ENCODE measurements at regions not wholly inside any gene's neighbourhood (a gene's known extent, or its start where the extent isn't known, plus 50 kb on each side); places are given as distances from the start of the nearest gene placed in this dataset.
"Not testable (repeated sequence)": the region's sequence is repeated elsewhere in the genome, so short reads cannot be mapped to it uniquely, and the experiment has no call there.

GRCh38 chrX:122833230-122833629, 350.8 kb upstream of the GRIA3 start:
- no peak for DNase-seq

- no peak for DNase-seq
Observed at GRCh38 chrX:122835886-122836285, 348.2 kb upstream of the GRIA3 start.

- DNase-seq: no peak
Observed at GRCh38 chrX:122850326-122850725, 333.8 kb upstream of the GRIA3 start.

GRCh38 chrX:122856205-122856604, 327.9 kb upstream of the GRIA3 start:
- no peak for DNase-seq

GRCh38 chrX:122857734-122858133, 326.3 kb upstream of the GRIA3 start:
- no peak for DNase-seq

- DNase-seq: no peak
Observed at GRCh38 chrX:122863067-122863466, 321.0 kb upstream of the GRIA3 start.

GRCh38 chrX:122866532-122866931, 317.5 kb upstream of the GRIA3 start:
- no peak for DNase-seq

GRCh38 chrX:122868631-122869030, 315.4 kb upstream of the GRIA3 start:
- DNase-seq: no peak

- DNase-seq: no peak
Observed at GRCh38 chrX:122869171-122869570, 314.9 kb upstream of the GRIA3 start.

- DNase-seq: no peak
Observed at GRCh38 chrX:122878269-122878668, 305.8 kb upstream of the GRIA3 start.

GRCh38 chrX:122880952-122881351, 303.1 kb upstream of the GRIA3 start:
- DNase-seq: no peak

GRCh38 chrX:122890729-122891128, 293.3 kb upstream of the GRIA3 start:
- no peak for DNase-seq

GRCh38 chrX:122906726-122907125, 277.4 kb upstream of the GRIA3 start:
- DNase-seq: no peak

GRCh38 chrX:122907375-122907774, 276.7 kb upstream of the GRIA3 start:
- DNase-seq: no peak

- no peak for DNase-seq
Observed at GRCh38 chrX:122910697-122911096, 273.4 kb upstream of the GRIA3 start.

GRCh38 chrX:122913134-122913533, 270.9 kb upstream of the GRIA3 start:
- DNase-seq: no peak

- no peak for DNase-seq
Observed at GRCh38 chrX:122913764-122914163, 270.3 kb upstream of the GRIA3 start.

GRCh38 chrX:122914256-122914655, 269.8 kb upstream of the GRIA3 start:
- DNase-seq: no peak

- no peak for DNase-seq
Observed at GRCh38 chrX:122934131-122934530, 249.9 kb upstream of the GRIA3 start.

GRCh38 chrX:122940199-122940598, 243.9 kb upstream of the GRIA3 start:
- DNase-seq: no peak

GRCh38 chrX:122941806-122942205, 242.3 kb upstream of the GRIA3 start:
- peak; percentile 11 for DNase-seq

- DNase-seq: no peak
Observed at GRCh38 chrX:122943918-122944317, 240.2 kb upstream of the GRIA3 start.

- DNase-seq: no peak
Observed at GRCh38 chrX:122945328-122945727, 238.8 kb upstream of the GRIA3 start.

GRCh38 chrX:122972604-122973003, 211.5 kb upstream of the GRIA3 start:
- no peak for DNase-seq

GRCh38 chrX:122982521-122982920, 201.6 kb upstream of the GRIA3 start:
- DNase-seq: no peak

GRCh38 chrX:123002844-123003243, 181.2 kb upstream of the GRIA3 start:
- DNase-seq: not testable (repeated sequence)
